ENCODE measurements at regions not wholly inside any gene's neighbourhood (a gene's known extent, or its start where the extent isn't known, plus 50 kb on each side); places are given as distances from the start of the nearest gene placed in this dataset.
A peak's percentile ranks its signal among the peaks of the same experiment; 100 is the strongest.

DNA sequence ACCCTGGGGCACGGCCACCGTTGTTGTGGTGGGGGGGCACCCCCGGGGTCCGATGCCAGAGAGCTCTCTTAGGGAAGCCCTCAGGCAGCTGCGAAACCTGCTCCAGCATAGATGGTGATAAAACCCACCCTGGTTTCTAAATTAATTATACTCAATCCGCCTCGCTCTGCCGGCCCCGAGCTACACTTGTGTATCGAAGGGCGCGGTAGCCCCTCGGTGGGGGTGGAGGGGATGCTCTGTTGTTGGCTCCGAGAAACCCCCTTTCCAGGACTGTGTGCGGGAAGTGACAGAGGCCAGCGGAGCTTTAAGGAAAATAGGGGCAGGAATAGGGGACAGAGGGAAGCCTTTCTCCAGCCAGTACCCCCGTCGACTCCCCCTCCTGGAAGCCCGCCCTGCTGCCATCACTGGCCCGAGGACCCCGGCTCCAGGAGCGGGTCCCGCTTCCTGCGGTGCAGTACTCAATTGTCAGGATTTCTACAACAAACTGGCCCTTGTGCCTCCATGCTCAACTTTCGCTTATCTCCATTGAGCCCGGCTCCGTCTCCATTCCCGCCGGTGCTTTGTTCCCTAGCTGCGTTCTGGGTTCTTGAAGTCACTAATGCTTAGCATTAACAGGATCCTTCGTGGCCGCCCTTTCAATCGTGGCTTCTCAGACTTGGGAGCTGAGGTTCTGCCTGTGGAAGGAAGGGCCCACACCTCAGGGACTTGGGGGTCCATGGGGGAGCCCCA lies 408.2 kb downstream of the BCOR start:
- WGBS, 2 donors: 6 to 8% methylated on average over 29 to 33 of the region's 33 CpGs
- no peak for DNase-seq
- peaks cover 0 to 80% (median 0%) of the 10 kb centered on the region in 7 donors for H3K27me3 ChIP-seq

DNA sequence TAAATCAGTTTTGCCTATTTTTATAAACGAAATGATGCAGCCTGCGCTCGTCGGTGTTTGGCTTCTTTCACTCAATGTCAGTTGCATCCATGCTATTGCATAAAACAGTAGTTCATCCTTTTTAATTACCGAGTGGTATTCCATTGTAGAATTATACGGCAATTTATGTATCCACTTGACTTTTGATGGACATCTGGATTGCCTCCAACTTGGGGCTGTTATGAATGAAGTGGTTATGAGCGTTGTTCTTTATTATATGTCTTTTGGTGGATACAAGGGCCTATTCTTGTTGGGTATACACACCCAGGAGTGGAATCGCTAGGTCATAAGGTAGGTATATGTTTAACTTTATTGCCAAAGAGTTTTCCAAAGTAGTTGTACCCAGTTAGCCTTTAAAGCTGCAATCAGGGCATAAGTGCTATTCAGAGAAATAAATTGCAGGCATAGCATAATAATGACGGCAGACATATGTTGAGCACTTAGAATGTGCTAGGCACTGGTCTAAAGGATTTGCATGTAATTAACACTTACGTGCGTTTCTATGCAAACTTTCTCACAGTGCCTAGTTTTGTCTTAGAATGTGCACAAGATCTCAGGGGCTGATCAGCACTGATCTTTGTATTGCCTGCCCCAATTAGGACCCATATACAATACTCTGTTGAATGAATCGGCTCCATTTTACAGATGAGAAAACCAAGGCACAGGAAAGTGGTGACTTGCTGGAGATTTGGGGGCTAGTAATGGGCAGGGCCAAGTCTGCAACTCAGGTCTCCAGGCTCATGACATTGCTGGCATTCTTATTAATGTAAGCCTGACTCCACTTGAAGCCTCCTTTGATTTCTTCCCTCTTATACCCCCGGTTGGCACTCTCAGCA lies 407.0 kb downstream of the BCOR start:
- ATAC-seq (no peak), DNase-seq (no peak)
- TF ChIP-seq, protein P1, sequence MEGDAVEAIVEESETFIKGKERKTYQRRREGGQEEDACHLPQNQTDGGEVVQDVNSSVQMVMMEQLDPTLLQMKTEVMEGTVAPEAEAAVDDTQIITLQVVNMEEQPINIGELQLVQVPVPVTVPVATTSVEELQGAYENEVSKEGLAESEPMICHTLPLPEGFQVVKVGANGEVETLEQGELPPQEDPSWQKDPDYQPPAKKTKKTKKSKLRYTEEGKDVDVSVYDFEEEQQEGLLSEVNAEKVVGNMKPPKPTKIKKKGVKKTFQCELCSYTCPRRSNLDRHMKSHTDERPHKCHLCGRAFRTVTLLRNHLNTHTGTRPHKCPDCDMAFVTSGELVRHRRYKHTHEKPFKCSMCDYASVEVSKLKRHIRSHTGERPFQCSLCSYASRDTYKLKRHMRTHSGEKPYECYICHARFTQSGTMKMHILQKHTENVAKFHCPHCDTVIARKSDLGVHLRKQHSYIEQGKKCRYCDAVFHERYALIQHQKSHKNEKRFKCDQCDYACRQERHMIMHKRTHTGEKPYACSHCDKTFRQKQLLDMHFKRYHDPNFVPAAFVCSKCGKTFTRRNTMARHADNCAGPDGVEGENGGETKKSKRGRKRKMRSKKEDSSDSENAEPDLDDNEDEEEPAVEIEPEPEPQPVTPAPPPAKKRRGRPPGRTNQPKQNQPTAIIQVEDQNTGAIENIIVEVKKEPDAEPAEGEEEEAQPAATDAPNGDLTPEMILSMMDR (IDR thresholded peaks at IDR 0.05): no peak
- peaks cover 0 to 78% (median 0%) of the 10 kb centered on the region in 7 donors for H3K27me3 ChIP-seq
- intact Hi-C loops (cut with DNase I): no loop called here
- no peaks in the 10 kb centered on the region for H3K36me3 ChIP-seq
- WGBS, 2 donors: 87 to 90% methylated on average over 13 of the region's 13 CpGs
- H3K27ac ChIP-seq: no peak overlapping the region
- H3K4me1 ChIP-seq: peaks cover 0 to 25% (median 16%) of the 10 kb centered on the region in 9 donors
- no peak overlapping the region for H3K4me3 ChIP-seq
- peaks cover 0 to 9% (median 0%) of the 10 kb centered on the region in 11 donors for H3K9me3 ChIP-seq

More for the DNA sequence above, 408.2 kb downstream of the BCOR start:
- no peaks in the 10 kb centered on the region for H3K36me3 ChIP-seq
- H3K4me1 ChIP-seq: peaks cover 0 to 25% (median 16%) of the 10 kb centered on the region in 9 donors
- peak in 5 of 8 donors; percentile 3 to 15 (median 10) for ATAC-seq
- peak overlapping the region in 9 of 10 donors; percentile 35 to 59 (median 52) for H3K4me3 ChIP-seq
- intact Hi-C loops (cut with DNase I): no loop called here
- H3K9me3 ChIP-seq: peaks cover 0 to 3% (median 0%) of the 10 kb centered on the region in 11 donors
- TF ChIP-seq, protein P1 (IDR thresholded peaks at IDR 0.05): no peak
- peak overlapping the region in 8 of 10 donors; percentile 10 to 74 (median 61) for H3K27ac ChIP-seq

DNA sequence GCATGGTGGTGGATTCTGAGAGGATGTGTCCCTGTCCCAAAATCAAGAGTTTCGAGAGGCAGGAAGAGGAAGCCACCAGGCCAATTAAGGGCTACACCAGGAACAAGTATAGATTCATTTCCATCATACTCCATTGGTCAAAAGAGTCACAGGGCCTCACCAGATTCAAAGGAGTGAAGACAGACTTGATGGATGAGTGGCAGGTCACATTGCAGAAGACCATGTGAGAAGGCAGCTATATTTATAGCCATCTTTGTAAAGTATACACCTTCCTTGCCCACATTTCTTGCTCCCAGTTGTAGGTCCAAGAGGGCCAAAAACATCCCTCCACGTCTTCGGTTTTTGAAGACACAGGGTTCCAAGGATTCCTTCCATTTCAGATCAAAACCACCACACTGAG lies 406.0 kb downstream of the BCOR start:
- DNase-seq: no peak
- TF ChIP-seq, protein P1 (IDR thresholded peaks at IDR 0.05): no peak
- H3K4me1 ChIP-seq: peaks cover 0 to 25% (median 16%) of the 10 kb centered on the region in 9 donors
- WGBS, 2 donors: 85 to 89% methylated on average over 3 of the region's 3 CpGs
- intact Hi-C loops (cut with DNase I): no loop called here
- H3K36me3 ChIP-seq: no peaks in the 10 kb centered on the region
- no peak overlapping the region for H3K27ac ChIP-seq
- H3K9me3 ChIP-seq: peaks cover 0 to 19% (median 9%) of the 10 kb centered on the region in 11 donors
- H3K27me3 ChIP-seq: peaks cover 0 to 70% (median 0%) of the 10 kb centered on the region in 7 donors
- no peak overlapping the region for H3K4me3 ChIP-seq
- no peak for ATAC-seq

DNA sequence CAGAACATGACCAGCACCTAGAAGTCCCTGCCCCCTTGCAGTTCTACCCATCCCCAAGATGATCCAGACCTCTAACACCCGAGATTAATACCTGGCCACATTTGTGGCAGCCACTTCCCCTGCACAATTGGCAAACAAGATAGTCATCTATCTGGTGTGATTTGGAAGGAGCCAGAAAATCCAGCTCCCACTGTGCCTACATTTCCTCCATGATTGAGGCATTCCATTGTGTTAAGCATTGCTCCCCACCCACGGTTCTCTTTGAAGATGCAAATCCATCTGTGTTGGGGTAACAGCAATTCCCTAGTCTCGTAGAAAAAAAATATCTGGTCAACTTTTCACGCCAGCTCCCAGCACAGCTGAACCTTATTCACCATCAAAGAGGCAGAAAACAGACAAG lies 405.0 kb downstream of the BCOR start:
- intact Hi-C loops (cut with DNase I): no loop called here
- TF ChIP-seq, protein P1 (IDR thresholded peaks at IDR 0.05): no peak
- Histone ChIP-seq H3K9me3 (peaks cover 0 to 29% (median 10%) of the 10 kb centered on the region in 11 donors), H3K27ac (no peak overlapping the region), H3K4me1 (peaks cover 0 to 17% (median 8%) of the 10 kb centered on the region in 9 donors), H3K27me3 (peaks cover 0 to 61% (median 0%) of the 10 kb centered on the region in 7 donors), H3K36me3 (no peaks in the 10 kb centered on the region), H3K4me3 (no peak overlapping the region)
- DNase-seq (no peak), ATAC-seq (no peak)
- 63 to 64% methylated on average over 4 of the region's 4 CpGs for WGBS, 2 donors

Measured in heart right ventricle (tissue), 16 donors.